ENCODE measurements at regions not wholly inside any gene's neighbourhood (a gene's known extent, or its start where the extent isn't known, plus 50 kb on each side); places are given as distances from the start of the nearest gene placed in this dataset.

GRCh38 chr16:66109677-66110076, 256.8 kb upstream of the CDH5 start:
- H3K4me1 ChIP-seq = no peaks in the 10 kb centered on the region
- no peak overlapping the region for H3K27ac ChIP-seq
- no peak for DNase-seq
- no peak overlapping the region for H3K4me3 ChIP-seq
- H3K9me3 ChIP-seq = no peaks in the 10 kb centered on the region
- no peaks in the 10 kb centered on the region for H3K36me3 ChIP-seq
- no peaks in the 10 kb centered on the region for H3K27me3 ChIP-seq
- TF ChIP-seq POLR2A (IDR thresholded peaks at IDR 0.05) (no peak), CTCF (IDR thresholded peaks at IDR 0.05) (no peak)

GRCh38 chr16:66107661-66108060, 258.8 kb upstream of the CDH5 start:
- H3K27me3 ChIP-seq = no peaks in the 10 kb centered on the region
- no peaks in the 10 kb centered on the region for H3K36me3 ChIP-seq
- no peak overlapping the region for H3K27ac ChIP-seq
- H3K4me3 ChIP-seq = no peak overlapping the region
- TF ChIP-seq POLR2A (IDR thresholded peaks at IDR 0.05) (no peak), CTCF (IDR thresholded peaks at IDR 0.05) (no peak)
- H3K4me1 ChIP-seq = no peaks in the 10 kb centered on the region
- no peaks in the 10 kb centered on the region for H3K9me3 ChIP-seq
- DNase-seq = no peak

- no peak for DNase-seq
- no peak overlapping the region for H3K4me3 ChIP-seq
- no peak for TF ChIP-seq POLR2A (IDR thresholded peaks at IDR 0.05)
- no peak for TF ChIP-seq CTCF (IDR thresholded peaks at IDR 0.05)
- H3K36me3 ChIP-seq = no peaks in the 10 kb centered on the region
- no peak overlapping the region for H3K27ac ChIP-seq
- H3K9me3 ChIP-seq = no peaks in the 10 kb centered on the region
- no peaks in the 10 kb centered on the region for H3K27me3 ChIP-seq
- no peaks in the 10 kb centered on the region for H3K4me1 ChIP-seq
Measured at GRCh38 chr16:66103211-66103610, 263.3 kb upstream of the CDH5 start.

- no peaks in the 10 kb centered on the region for H3K36me3 ChIP-seq
- no peak overlapping the region for H3K27ac ChIP-seq
- no peaks in the 10 kb centered on the region for H3K4me1 ChIP-seq
- no peaks in the 10 kb centered on the region for H3K27me3 ChIP-seq
- no peak for DNase-seq
- no peaks in the 10 kb centered on the region for H3K9me3 ChIP-seq
- no peak overlapping the region for H3K4me3 ChIP-seq
- no peak for TF ChIP-seq CTCF (IDR thresholded peaks at IDR 0.05)
- TF ChIP-seq POLR2A (IDR thresholded peaks at IDR 0.05) = no peak
Measured at GRCh38 chr16:66099306-66099705, 267.2 kb upstream of the CDH5 start.

GRCh38 chr16:66097751-66098150, 268.7 kb upstream of the CDH5 start:
- Histone ChIP-seq H3K36me3 (no peaks in the 10 kb centered on the region), H3K4me1 (no peaks in the 10 kb centered on the region), H3K9me3 (no peaks in the 10 kb centered on the region), H3K27ac (no peak overlapping the region), H3K4me3 (no peak overlapping the region), H3K27me3 (no peaks in the 10 kb centered on the region)
- TF ChIP-seq CTCF (IDR thresholded peaks at IDR 0.05) (no peak), POLR2A (IDR thresholded peaks at IDR 0.05) (no peak)
- no peak for DNase-seq

- no peak overlapping the region for H3K27ac ChIP-seq
- no peaks in the 10 kb centered on the region for H3K4me1 ChIP-seq
- H3K36me3 ChIP-seq = no peaks in the 10 kb centered on the region
- no peaks in the 10 kb centered on the region for H3K27me3 ChIP-seq
- DNase-seq = no peak
- no peaks in the 10 kb centered on the region for H3K9me3 ChIP-seq
- TF ChIP-seq POLR2A (IDR thresholded peaks at IDR 0.05) = no peak
- no peak overlapping the region for H3K4me3 ChIP-seq
Measured at GRCh38 chr16:66095676-66096075, 270.8 kb upstream of the CDH5 start.

All from Peyer's patch (tissue), 4 donors.